ENCODE measurements at regions not wholly inside any gene's neighbourhood (a gene's known extent, or its start where the extent isn't known, plus 50 kb on each side); places are given as distances from the start of the nearest gene placed in this dataset.

- TF ChIP-seq CTCF (IDR thresholded peaks at IDR 0.05) = no peak
- no peak for TF ChIP-seq POLR2AphosphoS5 (IDR thresholded peaks at IDR 0.05)
Observed at GRCh38 chr2:205931388-205931787, 154.6 kb downstream of the INO80D start.
